ENCODE measurements at regions not wholly inside any gene's neighbourhood (a gene's known extent, or its start where the extent isn't known, plus 50 kb on each side); places are given as distances from the start of the nearest gene placed in this dataset.

GRCh38 chr3:72240531-72240930 lies 455.6 kb upstream of the PROK2 start:
- Histone ChIP-seq H3K4me1 (ENCODE audit: control insufficient read depth, low read depth, low read length) (no peaks in the 10 kb centered on the region), H3K23ac (ENCODE audit: low read length) (no peak overlapping the region), H3K4me3 (ENCODE audit: low read length) (no peak overlapping the region), H3K18ac (ENCODE audit: low read length) (no peak overlapping the region), H4K5ac (ENCODE audit: low read length) (no peak overlapping the region), H3K9ac (ENCODE audit: low read length) (no peak overlapping the region), H2BK120ac (ENCODE audit: low read depth, low read length) (no peak overlapping the region), H3K79me2 (ENCODE audit: control insufficient read depth, insufficient read depth, low read length) (no peaks in the 10 kb centered on the region), H3K79me1 (ENCODE audit: low read length) (no peaks in the 10 kb centered on the region), H3K56ac (ENCODE audit: low read length) (no peak overlapping the region), H3K27me3 (ENCODE audit: insufficient read depth, low read length, poor library complexity) (no peaks in the 10 kb centered on the region), H2BK15ac (replicated peaks; ENCODE audit: low read depth) (no peak overlapping the region), H3K4me2 (ENCODE audit: low read length) (no peak overlapping the region), H2AK5ac (ENCODE audit: low read length) (no peak overlapping the region), H3K27ac (ENCODE audit: low read depth, low read length) (no peak overlapping the region), H3K36me3 (ENCODE audit: control insufficient read depth, insufficient read depth, low read length) (no peaks in the 10 kb centered on the region), H2BK5ac (ENCODE audit: low read length) (no peak overlapping the region), H4K8ac (ENCODE audit: low read depth, low read length) (no peak overlapping the region), H3K4ac (ENCODE audit: low read depth, low read length) (no peak overlapping the region)
- no peak for DNase-seq
- no CpG with 5 or more reads among the region's 4 CpGs for WGBS (ENCODE audit: extremely low coverage, insufficient coverage, low lambda C conversion rate)

- H2AK5ac ChIP-seq (ENCODE audit: low read length) = no peak overlapping the region
- H3K4me2 ChIP-seq (ENCODE audit: low read length) = no peak overlapping the region
- no peaks in the 10 kb centered on the region for H3K4me1 ChIP-seq (ENCODE audit: control insufficient read depth, low read depth, low read length)
- H3K27me3 ChIP-seq (ENCODE audit: insufficient read depth, low read length, poor library complexity) = no peaks in the 10 kb centered on the region
- no peak overlapping the region for H3K56ac ChIP-seq (ENCODE audit: low read length)
- no peak overlapping the region for H2BK15ac ChIP-seq (replicated peaks; ENCODE audit: low read depth)
- no peak overlapping the region for H3K18ac ChIP-seq (ENCODE audit: low read length)
- H2BK120ac ChIP-seq (ENCODE audit: low read depth, low read length) = no peak overlapping the region
- H4K8ac ChIP-seq (ENCODE audit: low read depth, low read length) = no peak overlapping the region
- no CpG with 5 or more reads among the region's 3 CpGs for WGBS (ENCODE audit: extremely low coverage, insufficient coverage, low lambda C conversion rate)
- H3K23ac ChIP-seq (ENCODE audit: low read length) = no peak overlapping the region
- no peaks in the 10 kb centered on the region for H3K36me3 ChIP-seq (ENCODE audit: control insufficient read depth, insufficient read depth, low read length)
- no peaks in the 10 kb centered on the region for H3K79me1 ChIP-seq (ENCODE audit: low read length)
- H3K79me2 ChIP-seq (ENCODE audit: control insufficient read depth, insufficient read depth, low read length) = no peaks in the 10 kb centered on the region
- DNase-seq = no peak
- H4K5ac ChIP-seq (ENCODE audit: low read length) = no peak overlapping the region
- H3K9ac ChIP-seq (ENCODE audit: low read length) = no peak overlapping the region
- no peak overlapping the region for H3K4me3 ChIP-seq (ENCODE audit: low read length)
- H3K27ac ChIP-seq (ENCODE audit: low read depth, low read length) = no peak overlapping the region
- no peak overlapping the region for H2BK5ac ChIP-seq (ENCODE audit: low read length)
- no peak overlapping the region for H3K4ac ChIP-seq (ENCODE audit: low read depth, low read length)
Measured at GRCh38 chr3:72238801-72239200, 453.9 kb upstream of the PROK2 start.

DNA sequence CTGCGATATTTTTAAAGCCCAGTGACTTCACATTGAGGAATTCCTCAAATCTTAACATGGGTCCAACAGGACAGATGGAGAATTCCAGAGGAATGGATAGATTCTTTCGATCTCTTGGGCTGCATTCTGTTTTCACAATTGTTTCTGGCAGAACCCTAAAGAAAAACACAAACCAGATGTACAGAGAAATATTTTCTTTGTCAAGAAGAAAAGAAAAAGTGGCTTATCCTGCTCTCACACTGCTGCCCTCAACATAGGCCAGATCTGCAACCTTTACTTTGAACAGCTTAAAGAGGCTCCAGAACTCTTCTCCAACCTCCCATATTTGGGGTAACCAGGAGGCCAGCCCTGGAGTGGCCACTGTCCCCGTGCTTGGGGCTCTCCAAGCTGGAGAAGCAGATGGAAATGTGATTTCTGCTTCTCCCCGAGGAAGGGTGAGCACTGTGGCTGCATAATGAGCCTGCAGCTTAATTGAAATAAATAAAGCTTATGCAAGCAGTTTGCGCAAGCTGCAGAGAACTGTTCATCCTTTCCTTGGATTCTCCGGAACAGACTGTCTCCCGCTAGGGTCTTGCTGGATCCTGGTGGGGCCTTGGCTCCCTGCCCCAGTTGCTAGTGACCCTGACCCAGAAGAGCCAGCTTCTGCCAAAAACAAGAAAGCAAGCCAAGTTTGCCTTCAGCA lies 453.2 kb upstream of the PROK2 start:
- Histone ChIP-seq H3K4me2 (ENCODE audit: low read length) (no peak overlapping the region), H3K27ac (ENCODE audit: low read depth, low read length) (no peak overlapping the region), H3K56ac (ENCODE audit: low read length) (no peak overlapping the region), H3K9ac (ENCODE audit: low read length) (no peak overlapping the region), H4K8ac (ENCODE audit: low read depth, low read length) (no peak overlapping the region), H3K27me3 (ENCODE audit: insufficient read depth, low read length, poor library complexity) (no peaks in the 10 kb centered on the region), H3K79me1 (ENCODE audit: low read length) (no peaks in the 10 kb centered on the region), H2AK5ac (ENCODE audit: low read length) (no peak overlapping the region), H3K4me1 (ENCODE audit: control insufficient read depth, low read depth, low read length) (no peaks in the 10 kb centered on the region), H4K5ac (ENCODE audit: low read length) (no peak overlapping the region), H2BK5ac (ENCODE audit: low read length) (no peak overlapping the region), H3K18ac (ENCODE audit: low read length) (no peak overlapping the region), H3K36me3 (ENCODE audit: control insufficient read depth, insufficient read depth, low read length) (no peaks in the 10 kb centered on the region), H3K79me2 (ENCODE audit: control insufficient read depth, insufficient read depth, low read length) (no peaks in the 10 kb centered on the region), H2BK120ac (ENCODE audit: low read depth, low read length) (no peak overlapping the region), H2BK15ac (replicated peaks; ENCODE audit: low read depth) (no peak overlapping the region), H3K23ac (ENCODE audit: low read length) (no peak overlapping the region), H3K4ac (ENCODE audit: low read depth, low read length) (no peak overlapping the region), H3K4me3 (ENCODE audit: low read length) (no peak overlapping the region)
- WGBS (ENCODE audit: extremely low coverage, insufficient coverage, low lambda C conversion rate) = no CpG with 5 or more reads among the region's 7 CpGs
- no peak for DNase-seq

GRCh38 chr3:72237679-72238009 lies 452.7 kb upstream of the PROK2 start:
- Histone ChIP-seq H4K5ac (ENCODE audit: low read length) (no peak overlapping the region), H3K4me1 (ENCODE audit: control insufficient read depth, low read depth, low read length) (no peaks in the 10 kb centered on the region), H3K79me2 (ENCODE audit: control insufficient read depth, insufficient read depth, low read length) (no peaks in the 10 kb centered on the region), H3K27ac (ENCODE audit: low read depth, low read length) (no peak overlapping the region), H2BK15ac (replicated peaks; ENCODE audit: low read depth) (no peak overlapping the region), H2BK120ac (ENCODE audit: low read depth, low read length) (no peak overlapping the region), H3K4ac (ENCODE audit: low read depth, low read length) (no peak overlapping the region), H2BK5ac (ENCODE audit: low read length) (no peak overlapping the region), H3K18ac (ENCODE audit: low read length) (no peak overlapping the region), H2AK5ac (ENCODE audit: low read length) (no peak overlapping the region), H3K27me3 (ENCODE audit: insufficient read depth, low read length, poor library complexity) (no peaks in the 10 kb centered on the region), H3K23ac (ENCODE audit: low read length) (no peak overlapping the region), H3K79me1 (ENCODE audit: low read length) (no peaks in the 10 kb centered on the region), H3K9ac (ENCODE audit: low read length) (no peak overlapping the region), H3K36me3 (ENCODE audit: control insufficient read depth, insufficient read depth, low read length) (no peaks in the 10 kb centered on the region), H3K4me2 (ENCODE audit: low read length) (no peak overlapping the region), H3K56ac (ENCODE audit: low read length) (no peak overlapping the region), H4K8ac (ENCODE audit: low read depth, low read length) (no peak overlapping the region), H3K4me3 (ENCODE audit: low read length) (no peak overlapping the region)
- WGBS (ENCODE audit: extremely low coverage, insufficient coverage, low lambda C conversion rate) = no CpG with 5 or more reads among the region's 2 CpGs
- DNase-seq = no peak

- H3K4me1 ChIP-seq (ENCODE audit: control insufficient read depth, low read depth, low read length) = no peaks in the 10 kb centered on the region
- H4K8ac ChIP-seq (ENCODE audit: low read depth, low read length) = no peak overlapping the region
- no peak overlapping the region for H2BK15ac ChIP-seq (replicated peaks; ENCODE audit: low read depth)
- no peak overlapping the region for H3K4me3 ChIP-seq (ENCODE audit: low read length)
- H3K79me1 ChIP-seq (ENCODE audit: low read length) = no peaks in the 10 kb centered on the region
- peak overlapping the region; percentile 16 for H3K23ac ChIP-seq (ENCODE audit: low read length)
- H3K27me3 ChIP-seq (ENCODE audit: insufficient read depth, low read length, poor library complexity) = no peaks in the 10 kb centered on the region
- no peak for DNase-seq
- H3K56ac ChIP-seq (ENCODE audit: low read length) = no peak overlapping the region
- no peak overlapping the region for H2BK5ac ChIP-seq (ENCODE audit: low read length)
- no CpG with 5 or more reads among the region's 4 CpGs for WGBS (ENCODE audit: extremely low coverage, insufficient coverage, low lambda C conversion rate)
- no peak overlapping the region for H2AK5ac ChIP-seq (ENCODE audit: low read length)
- H3K4me2 ChIP-seq (ENCODE audit: low read length) = no peak overlapping the region
- H3K27ac ChIP-seq (ENCODE audit: low read depth, low read length) = no peak overlapping the region
- H3K36me3 ChIP-seq (ENCODE audit: control insufficient read depth, insufficient read depth, low read length) = no peaks in the 10 kb centered on the region
- H3K18ac ChIP-seq (ENCODE audit: low read length) = no peak overlapping the region
- H2BK120ac ChIP-seq (ENCODE audit: low read depth, low read length) = no peak overlapping the region
- H3K4ac ChIP-seq (ENCODE audit: low read depth, low read length) = no peak overlapping the region
- H3K9ac ChIP-seq (ENCODE audit: low read length) = no peak overlapping the region
- no peak overlapping the region for H4K5ac ChIP-seq (ENCODE audit: low read length)
- H3K79me2 ChIP-seq (ENCODE audit: control insufficient read depth, insufficient read depth, low read length) = no peaks in the 10 kb centered on the region
Measured at GRCh38 chr3:72234391-72234790, 449.4 kb upstream of the PROK2 start.

- H3K9ac ChIP-seq (ENCODE audit: low read length) = no peak overlapping the region
- no peak overlapping the region for H3K23ac ChIP-seq (ENCODE audit: low read length)
- H3K4me3 ChIP-seq (ENCODE audit: low read length) = no peak overlapping the region
- H4K8ac ChIP-seq (ENCODE audit: low read depth, low read length) = no peak overlapping the region
- H3K4ac ChIP-seq (ENCODE audit: low read depth, low read length) = no peak overlapping the region
- H3K4me1 ChIP-seq (ENCODE audit: control insufficient read depth, low read depth, low read length) = no peaks in the 10 kb centered on the region
- no peak overlapping the region for H2AK5ac ChIP-seq (ENCODE audit: low read length)
- no peak overlapping the region for H3K27ac ChIP-seq (ENCODE audit: low read depth, low read length)
- no peak overlapping the region for H2BK15ac ChIP-seq (replicated peaks; ENCODE audit: low read depth)
- H3K4me2 ChIP-seq (ENCODE audit: low read length) = no peak overlapping the region
- no peaks in the 10 kb centered on the region for H3K79me1 ChIP-seq (ENCODE audit: low read length)
- H2BK120ac ChIP-seq (ENCODE audit: low read depth, low read length) = no peak overlapping the region
- no CpG with 5 or more reads among the region's 2 CpGs for WGBS (ENCODE audit: extremely low coverage, insufficient coverage, low lambda C conversion rate)
- H3K18ac ChIP-seq (ENCODE audit: low read length) = no peak overlapping the region
- H3K36me3 ChIP-seq (ENCODE audit: control insufficient read depth, insufficient read depth, low read length) = no peaks in the 10 kb centered on the region
- no peak overlapping the region for H4K5ac ChIP-seq (ENCODE audit: low read length)
- no peaks in the 10 kb centered on the region for H3K79me2 ChIP-seq (ENCODE audit: control insufficient read depth, insufficient read depth, low read length)
- H2BK5ac ChIP-seq (ENCODE audit: low read length) = no peak overlapping the region
- no peak for DNase-seq
- H3K27me3 ChIP-seq (ENCODE audit: insufficient read depth, low read length, poor library complexity) = no peaks in the 10 kb centered on the region
- H3K56ac ChIP-seq (ENCODE audit: low read length) = no peak overlapping the region
Measured at GRCh38 chr3:72233571-72233970, 448.6 kb upstream of the PROK2 start.

Data from mesendoderm (in vitro differentiated cells).